ENCODE measurements at regions not wholly inside any gene's neighbourhood (a gene's known extent, or its start where the extent isn't known, plus 50 kb on each side); places are given as distances from the start of the nearest gene placed in this dataset.
A peak's percentile ranks its signal among the peaks of the same experiment; 100 is the strongest.

GRCh38 chr6:87767478-87767877 is 65.4 kb upstream of the AKIRIN2 start:
- no peak for DNase-seq (ENCODE audit: low read depth in 2 of 2)
- Histone ChIP-seq H3K27me3 (ENCODE audit: control insufficient read depth, insufficient read depth, low read length) (no peaks in the 10 kb centered on the region), H3K9ac (ENCODE audit: insufficient read depth, low read length) (no peak overlapping the region), H3K4me1 (ENCODE audit: control insufficient read depth, extremely low read depth, insufficient read depth, low read length) (no peaks in the 10 kb centered on the region), H3K4me2 (ENCODE audit: extremely low read depth, insufficient read depth, low read length) (no peak overlapping the region), H4K20me1 (ENCODE audit: control insufficient read depth, extremely low read depth, insufficient read depth, low read length) (no peaks in the 10 kb centered on the region), H2AFZ (ENCODE audit: low read length) (no peak overlapping the region), H3K79me2 (ENCODE audit: control insufficient read depth, insufficient read depth, low read length) (no peaks in the 10 kb centered on the region), H3K9me3 (ENCODE audit: control insufficient read depth, insufficient read depth, low read depth, low read length) (no peaks in the 10 kb centered on the region), H3K4me3 (replicated peaks in 1 of 4; ENCODE audit: control extremely low read depth in 1 of 4, insufficient read depth in 1 of 4, low read depth in 3 of 4, low read length in 4 of 4) (no peak overlapping the region), H3K36me3 (ENCODE audit: control insufficient read depth, insufficient read depth, low read length) (no peaks in the 10 kb centered on the region), H3K27ac (ENCODE audit: insufficient read depth, low read length) (no peak overlapping the region)
- no peak for TF ChIP-seq EZH2 (IDR thresholded peaks at IDR 0.05; ENCODE audit: low read length, missing control alignments)
- no peak for TF ChIP-seq CTCF (conservative IDR thresholded peaks at IDR 0.05 in 1 of 2, IDR thresholded peaks at IDR 0.05 in 1 of 2; ENCODE audit: low read depth in 1 of 2, low read length in 2 of 2)

GRCh38 chr6:87766211-87766610 is 64.2 kb upstream of the AKIRIN2 start:
- Histone ChIP-seq H3K79me2 (ENCODE audit: control insufficient read depth, insufficient read depth, low read length) (no peaks in the 10 kb centered on the region), H3K4me1 (ENCODE audit: control insufficient read depth, extremely low read depth, insufficient read depth, low read length) (no peaks in the 10 kb centered on the region)

DNA sequence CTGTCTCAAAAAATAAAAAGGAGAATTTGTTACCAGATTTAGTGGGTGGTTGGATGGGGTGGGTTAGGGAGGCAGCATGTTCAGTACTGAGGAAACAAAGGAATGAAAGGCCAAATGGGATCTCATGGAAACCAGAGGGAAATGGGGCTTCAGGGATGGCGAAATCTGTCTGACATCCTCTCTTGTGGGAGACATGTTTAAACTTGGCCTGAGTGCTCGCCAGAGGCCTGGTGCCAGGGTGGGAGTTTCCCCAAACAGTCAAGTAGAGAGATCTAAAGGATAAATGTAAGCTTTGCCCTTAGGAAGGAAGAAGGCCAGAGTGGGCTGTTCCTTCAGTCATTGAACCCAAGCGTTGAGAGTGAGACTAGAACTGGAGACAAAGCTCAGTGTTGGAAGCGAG is 61.9 kb upstream of the AKIRIN2 start:
- H3K9ac ChIP-seq (ENCODE audit: insufficient read depth, low read length): no peak overlapping the region
- TF ChIP-seq CTCF (conservative IDR thresholded peaks at IDR 0.05 in 1 of 2, IDR thresholded peaks at IDR 0.05 in 1 of 2; ENCODE audit: low read depth in 1 of 2, low read length in 2 of 2) (no peak), EZH2 (IDR thresholded peaks at IDR 0.05; ENCODE audit: low read length, missing control alignments) (no peak)
- no peaks in the 10 kb centered on the region for H3K4me1 ChIP-seq (ENCODE audit: control insufficient read depth, extremely low read depth, insufficient read depth, low read length)
- no peaks in the 10 kb centered on the region for H3K27me3 ChIP-seq (ENCODE audit: control insufficient read depth, insufficient read depth, low read length)
- DNase-seq (ENCODE audit: low read depth in 2 of 2): peak in 1 of 2 donors; percentile 17
- no peak overlapping the region for H3K4me3 ChIP-seq (replicated peaks in 1 of 4; ENCODE audit: control extremely low read depth in 1 of 4, insufficient read depth in 1 of 4, low read depth in 3 of 4, low read length in 4 of 4)
- H3K4me2 ChIP-seq (ENCODE audit: extremely low read depth, insufficient read depth, low read length): no peak overlapping the region
- no peaks in the 10 kb centered on the region for H3K36me3 ChIP-seq (ENCODE audit: control insufficient read depth, insufficient read depth, low read length)
- no peak overlapping the region for H2AFZ ChIP-seq (ENCODE audit: low read length)
- H3K9me3 ChIP-seq (ENCODE audit: control insufficient read depth, insufficient read depth, low read depth, low read length): no peaks in the 10 kb centered on the region
- H4K20me1 ChIP-seq (ENCODE audit: control insufficient read depth, extremely low read depth, insufficient read depth, low read length): no peaks in the 10 kb centered on the region
- H3K79me2 ChIP-seq (ENCODE audit: control insufficient read depth, insufficient read depth, low read length): no peaks in the 10 kb centered on the region
- H3K27ac ChIP-seq (ENCODE audit: insufficient read depth, low read length): no peak overlapping the region

More at GRCh38 chr6:87766211-87766610, 64.2 kb upstream of the AKIRIN2 start:
- H3K9me3 ChIP-seq (ENCODE audit: control insufficient read depth, insufficient read depth, low read depth, low read length): no peaks in the 10 kb centered on the region
- H3K4me2 ChIP-seq (ENCODE audit: extremely low read depth, insufficient read depth, low read length): no peak overlapping the region
- TF ChIP-seq EZH2 (IDR thresholded peaks at IDR 0.05; ENCODE audit: low read length, missing control alignments) (no peak), CTCF (conservative IDR thresholded peaks at IDR 0.05 in 1 of 2, IDR thresholded peaks at IDR 0.05 in 1 of 2; ENCODE audit: low read depth in 1 of 2, low read length in 2 of 2) (no peak)
- H2AFZ ChIP-seq (ENCODE audit: low read length): no peak overlapping the region
- H4K20me1 ChIP-seq (ENCODE audit: control insufficient read depth, extremely low read depth, insufficient read depth, low read length): no peaks in the 10 kb centered on the region
- H3K27me3 ChIP-seq (ENCODE audit: control insufficient read depth, insufficient read depth, low read length): no peaks in the 10 kb centered on the region
- no peaks in the 10 kb centered on the region for H3K36me3 ChIP-seq (ENCODE audit: control insufficient read depth, insufficient read depth, low read length)
- H3K9ac ChIP-seq (ENCODE audit: insufficient read depth, low read length): no peak overlapping the region
- no peak overlapping the region for H3K27ac ChIP-seq (ENCODE audit: insufficient read depth, low read length)
- H3K4me3 ChIP-seq (replicated peaks in 1 of 4; ENCODE audit: control extremely low read depth in 1 of 4, insufficient read depth in 1 of 4, low read depth in 3 of 4, low read length in 4 of 4): no peak overlapping the region
- DNase-seq (ENCODE audit: low read depth in 2 of 2): peak; percentile 4 to 13
